8988T (cell line): ENCODE measurements at regions not wholly inside any gene's neighbourhood (a gene's known extent, or its start where the extent isn't known, plus 50 kb on each side); places are given as distances from the start of the nearest gene placed in this dataset.
"Not testable (repeated sequence)": the region's sequence is repeated elsewhere in the genome, so short reads cannot be mapped to it uniquely, and the experiment has no call there.

Experiments used
- DNase-seq: peaks from one replicate; pipeline ENCODE4 v3.0.0; 2011

- DNase-seq = no peak
These were observed 63.5 kb upstream of the ZNF746 start for GRCh38 chr7:149561072-149561471.

- DNase-seq = no peak
These were observed 62.1 kb upstream of the ZNF746 start for GRCh38 chr7:149559711-149560110.

- peak; percentile 49 for DNase-seq
These were observed 60.7 kb upstream of the ZNF746 start for GRCh38 chr7:149558149-149558861.

- DNase-seq = not testable (repeated sequence)
These were observed 58.9 kb upstream of the ZNF746 start for GRCh38 chr7:149556525-149556924.

GRCh38 chr7:149554821-149555220 is 57.2 kb upstream of the ZNF746 start:
- DNase-seq = not testable (repeated sequence)

- not testable (repeated sequence) for DNase-seq
These were observed 56.4 kb upstream of the ZNF746 start for GRCh38 chr7:149553991-149554390.

- DNase-seq = no peak
These were observed 55.2 kb upstream of the ZNF746 start for GRCh38 chr7:149552799-149553198.
